ENCODE measurements at regions not wholly inside any gene's neighbourhood (a gene's known extent, or its start where the extent isn't known, plus 50 kb on each side); places are given as distances from the start of the nearest gene placed in this dataset.

- no peak overlapping the region for H3K4me3 ChIP-seq (ENCODE audit: low read depth, low read length)
- no peak for DNase-seq (ENCODE audit: low read depth)
- TF ChIP-seq CTCF (IDR thresholded peaks at IDR 0.05; ENCODE audit: control insufficient read depth, extremely low read depth, insufficient read depth), result no peak
These were observed 301.0 kb upstream of the POU3F1 start for GRCh38 chr1:38347446-38348175.

- H3K4me3 ChIP-seq (ENCODE audit: low read depth, low read length), result no peak overlapping the region
- DNase-seq (ENCODE audit: low read depth), result no peak
- TF ChIP-seq CTCF (IDR thresholded peaks at IDR 0.05; ENCODE audit: control insufficient read depth, extremely low read depth, insufficient read depth), result no peak
These were observed 298.1 kb upstream of the POU3F1 start for GRCh38 chr1:38344716-38345115.

GRCh38 chr1:38341694-38342093 lies 295.1 kb upstream of the POU3F1 start:
- H3K4me3 ChIP-seq (ENCODE audit: low read depth, low read length), result no peak overlapping the region
- TF ChIP-seq CTCF (IDR thresholded peaks at IDR 0.05; ENCODE audit: control insufficient read depth, extremely low read depth, insufficient read depth), result no peak
- DNase-seq (ENCODE audit: low read depth), result no peak

GRCh38 chr1:38340409-38340808 lies 293.8 kb upstream of the POU3F1 start:
- DNase-seq (ENCODE audit: low read depth), result no peak
- no peak for TF ChIP-seq CTCF (IDR thresholded peaks at IDR 0.05; ENCODE audit: control insufficient read depth, extremely low read depth, insufficient read depth)

GRCh38 chr1:38337711-38338110 lies 291.1 kb upstream of the POU3F1 start:
- no peak for DNase-seq (ENCODE audit: low read depth)
- TF ChIP-seq CTCF (IDR thresholded peaks at IDR 0.05; ENCODE audit: control insufficient read depth, extremely low read depth, insufficient read depth), result no peak
- no peak overlapping the region for H3K4me3 ChIP-seq (ENCODE audit: low read depth, low read length)

More at GRCh38 chr1:38340409-38340808, 293.8 kb upstream of the POU3F1 start:
- H3K4me3 ChIP-seq (ENCODE audit: low read depth, low read length), result no peak overlapping the region

GRCh38 chr1:38336961-38337360 lies 290.4 kb upstream of the POU3F1 start:
- TF ChIP-seq CTCF (IDR thresholded peaks at IDR 0.05; ENCODE audit: control insufficient read depth, extremely low read depth, insufficient read depth), result no peak
- no peak overlapping the region for H3K4me3 ChIP-seq (ENCODE audit: low read depth, low read length)
- DNase-seq (ENCODE audit: low read depth), result no peak
